ENCODE measurements at regions not wholly inside any gene's neighbourhood (a gene's known extent, or its start where the extent isn't known, plus 50 kb on each side); places are given as distances from the start of the nearest gene placed in this dataset.

GRCh38 chr14:101330416-101331140 is 230.7 kb upstream of the DIO3 start:
- Histone ChIP-seq H3K36me3 (ENCODE audit: control insufficient read depth in 1 of 2, insufficient read depth in 2 of 2, low read depth in 1 of 2, low read length in 2 of 2) (no peaks in the 10 kb centered on the region), H3K23ac (ENCODE audit: low read length in 2 of 2) (no peak overlapping the region), H2BK15ac (ENCODE audit: low read depth, poor library complexity, severe bottlenecking) (no peak overlapping the region), H2BK5ac (ENCODE audit: low read depth, low read length, poor library complexity, severe bottlenecking) (no peak overlapping the region), H2AFZ (ENCODE audit: low read depth, low read length) (no peak overlapping the region), H3K27me3 (ENCODE audit: control insufficient read depth in 1 of 2, insufficient read depth in 1 of 2, low read length in 2 of 2) (peaks cover 0 to 26% of the 10 kb centered on the region in 2 experiments), H3K14ac (ENCODE audit: low read length in 2 of 2) (no peak overlapping the region), H3K9ac (ENCODE audit: low read length) (no peak overlapping the region), H2AK5ac (ENCODE audit: low read length, severe bottlenecking) (no peak overlapping the region), H4K91ac (ENCODE audit: low read length) (no peak overlapping the region), H3K4me3 (ENCODE audit: insufficient read depth in 1 of 2, low read depth in 1 of 2, low read length in 2 of 2) (no peak overlapping the region), H3K4ac (ENCODE audit: low read depth in 1 of 2, low read length in 2 of 2) (no peak overlapping the region), H3K27ac (ENCODE audit: low read length, poor library complexity, severe bottlenecking) (no peak overlapping the region), H4K8ac (ENCODE audit: low read length) (no peak overlapping the region), H3K4me2 (ENCODE audit: low read length, poor library complexity, severe bottlenecking) (no peak overlapping the region), H3K4me1 (ENCODE audit: control insufficient read depth, insufficient read depth, low read depth, low read length) (no peaks in the 10 kb centered on the region), H3K9me3 (ENCODE audit: control insufficient read depth, low read length) (peaks cover 7% of the 10 kb centered on the region), H2BK120ac (ENCODE audit: low read depth, low read length) (no peak overlapping the region), H3K79me1 (replicated peaks; ENCODE audit: low read length, poor library complexity, severe bottlenecking) (no peaks in the 10 kb centered on the region), H3K18ac (ENCODE audit: low read depth in 1 of 2, low read length in 2 of 2) (no peak overlapping the region), H2BK12ac (ENCODE audit: low read length in 2 of 2) (no peak overlapping the region)
- WGBS = 77% methylated on average over 19 of the region's 22 CpGs
- no peak for DNase-seq

- Histone ChIP-seq H3K18ac (ENCODE audit: low read depth in 1 of 2, low read length in 2 of 2) (no peak overlapping the region), H4K91ac (ENCODE audit: low read length) (no peak overlapping the region), H2AFZ (ENCODE audit: low read depth, low read length) (no peak overlapping the region), H3K27me3 (ENCODE audit: control insufficient read depth in 1 of 2, insufficient read depth in 1 of 2, low read length in 2 of 2) (peaks cover 0 to 26% of the 10 kb centered on the region in 2 experiments), H3K9me3 (ENCODE audit: control insufficient read depth, low read length) (peaks cover 4% of the 10 kb centered on the region), H2BK5ac (ENCODE audit: low read depth, low read length, poor library complexity, severe bottlenecking) (no peak overlapping the region), H3K4ac (ENCODE audit: low read depth in 1 of 2, low read length in 2 of 2) (no peak overlapping the region), H2BK15ac (ENCODE audit: low read depth, poor library complexity, severe bottlenecking) (no peak overlapping the region), H3K79me1 (replicated peaks; ENCODE audit: low read length, poor library complexity, severe bottlenecking) (no peaks in the 10 kb centered on the region), H3K4me1 (ENCODE audit: control insufficient read depth, insufficient read depth, low read depth, low read length) (no peaks in the 10 kb centered on the region), H3K23ac (ENCODE audit: low read length in 2 of 2) (no peak overlapping the region), H2BK120ac (ENCODE audit: low read depth, low read length) (no peak overlapping the region), H3K27ac (ENCODE audit: low read length, poor library complexity, severe bottlenecking) (no peak overlapping the region), H3K9ac (ENCODE audit: low read length) (no peak overlapping the region), H3K36me3 (ENCODE audit: control insufficient read depth in 1 of 2, insufficient read depth in 2 of 2, low read depth in 1 of 2, low read length in 2 of 2) (no peaks in the 10 kb centered on the region), H3K4me3 (ENCODE audit: insufficient read depth in 1 of 2, low read depth in 1 of 2, low read length in 2 of 2) (no peak overlapping the region), H3K14ac (ENCODE audit: low read length in 2 of 2) (no peak overlapping the region), H2BK12ac (ENCODE audit: low read length in 2 of 2) (no peak overlapping the region), H2AK5ac (ENCODE audit: low read length, severe bottlenecking) (no peak overlapping the region), H3K4me2 (ENCODE audit: low read length, poor library complexity, severe bottlenecking) (no peak overlapping the region), H4K8ac (ENCODE audit: low read length) (no peak overlapping the region)
- 77% methylated on average over 10 of the region's 10 CpGs for WGBS
- no peak for DNase-seq
These were observed 230.2 kb upstream of the DIO3 start for GRCh38 chr14:101331141-101331525.

- Histone ChIP-seq H2BK12ac (ENCODE audit: low read length in 2 of 2) (no peak overlapping the region), H2AFZ (ENCODE audit: low read depth, low read length) (no peak overlapping the region), H3K4me3 (ENCODE audit: insufficient read depth in 1 of 2, low read depth in 1 of 2, low read length in 2 of 2) (no peak overlapping the region), H3K27ac (ENCODE audit: low read length, poor library complexity, severe bottlenecking) (no peak overlapping the region), H2BK5ac (ENCODE audit: low read depth, low read length, poor library complexity, severe bottlenecking) (no peak overlapping the region), H2AK5ac (ENCODE audit: low read length, severe bottlenecking) (no peak overlapping the region), H3K14ac (ENCODE audit: low read length in 2 of 2) (no peak overlapping the region), H3K79me1 (replicated peaks; ENCODE audit: low read length, poor library complexity, severe bottlenecking) (no peaks in the 10 kb centered on the region), H3K23ac (ENCODE audit: low read length in 2 of 2) (no peak overlapping the region), H3K4me1 (ENCODE audit: control insufficient read depth, insufficient read depth, low read depth, low read length) (no peaks in the 10 kb centered on the region), H3K9ac (ENCODE audit: low read length) (no peak overlapping the region), H3K4ac (ENCODE audit: low read depth in 1 of 2, low read length in 2 of 2) (no peak overlapping the region), H3K18ac (ENCODE audit: low read depth in 1 of 2, low read length in 2 of 2) (no peak overlapping the region), H3K27me3 (ENCODE audit: control insufficient read depth in 1 of 2, insufficient read depth in 1 of 2, low read length in 2 of 2) (peaks cover 0 to 26% of the 10 kb centered on the region in 2 experiments), H3K36me3 (ENCODE audit: control insufficient read depth in 1 of 2, insufficient read depth in 2 of 2, low read depth in 1 of 2, low read length in 2 of 2) (no peaks in the 10 kb centered on the region), H3K9me3 (ENCODE audit: control insufficient read depth, low read length) (peaks cover 4% of the 10 kb centered on the region), H3K4me2 (ENCODE audit: low read length, poor library complexity, severe bottlenecking) (no peak overlapping the region), H2BK15ac (ENCODE audit: low read depth, poor library complexity, severe bottlenecking) (no peak overlapping the region), H4K91ac (ENCODE audit: low read length) (no peak overlapping the region), H4K8ac (ENCODE audit: low read length) (no peak overlapping the region), H2BK120ac (ENCODE audit: low read depth, low read length) (no peak overlapping the region)
- 82% methylated on average over 6 of the region's 6 CpGs for WGBS
- DNase-seq = no peak
These were observed 229.6 kb upstream of the DIO3 start for GRCh38 chr14:101331661-101332169.

- peaks cover 0 to 26% of the 10 kb centered on the region in 2 experiments for H3K27me3 ChIP-seq (ENCODE audit: control insufficient read depth in 1 of 2, insufficient read depth in 1 of 2, low read length in 2 of 2)
- H2BK12ac ChIP-seq (ENCODE audit: low read length in 2 of 2) = no peak overlapping the region
- no peak overlapping the region for H2BK120ac ChIP-seq (ENCODE audit: low read depth, low read length)
- WGBS = 67% methylated on average over 8 of the region's 8 CpGs
- H3K36me3 ChIP-seq (ENCODE audit: control insufficient read depth in 1 of 2, insufficient read depth in 2 of 2, low read depth in 1 of 2, low read length in 2 of 2) = no peaks in the 10 kb centered on the region
- no peak overlapping the region for H2AFZ ChIP-seq (ENCODE audit: low read depth, low read length)
- H3K4me3 ChIP-seq (ENCODE audit: insufficient read depth in 1 of 2, low read depth in 1 of 2, low read length in 2 of 2) = no peak overlapping the region
- H3K9me3 ChIP-seq (ENCODE audit: control insufficient read depth, low read length) = peaks cover 4% of the 10 kb centered on the region
- no peak overlapping the region for H4K91ac ChIP-seq (ENCODE audit: low read length)
- H3K4ac ChIP-seq (ENCODE audit: low read depth in 1 of 2, low read length in 2 of 2) = no peak overlapping the region
- no peak overlapping the region for H3K18ac ChIP-seq (ENCODE audit: low read depth in 1 of 2, low read length in 2 of 2)
- H2BK5ac ChIP-seq (ENCODE audit: low read depth, low read length, poor library complexity, severe bottlenecking) = no peak overlapping the region
- no peak overlapping the region for H2BK15ac ChIP-seq (ENCODE audit: low read depth, poor library complexity, severe bottlenecking)
- H3K9ac ChIP-seq (ENCODE audit: low read length) = no peak overlapping the region
- no peaks in the 10 kb centered on the region for H3K4me1 ChIP-seq (ENCODE audit: control insufficient read depth, insufficient read depth, low read depth, low read length)
- H3K4me2 ChIP-seq (ENCODE audit: low read length, poor library complexity, severe bottlenecking) = no peak overlapping the region
- no peak overlapping the region for H4K8ac ChIP-seq (ENCODE audit: low read length)
- H3K27ac ChIP-seq (ENCODE audit: low read length, poor library complexity, severe bottlenecking) = no peak overlapping the region
- DNase-seq = no peak
- no peak overlapping the region for H3K23ac ChIP-seq (ENCODE audit: low read length in 2 of 2)
- no peak overlapping the region for H3K14ac ChIP-seq (ENCODE audit: low read length in 2 of 2)
- no peaks in the 10 kb centered on the region for H3K79me1 ChIP-seq (replicated peaks; ENCODE audit: low read length, poor library complexity, severe bottlenecking)
- H2AK5ac ChIP-seq (ENCODE audit: low read length, severe bottlenecking) = no peak overlapping the region
These were observed 229.0 kb upstream of the DIO3 start for GRCh38 chr14:101332281-101332680.
